NOMO-1 (cell line): ENCODE measurements at regions not wholly inside any gene's neighbourhood (a gene's known extent, or its start where the extent isn't known, plus 50 kb on each side); places are given as distances from the start of the nearest gene placed in this dataset.
"Not testable (repeated sequence)": the region's sequence is repeated elsewhere in the genome, so short reads cannot be mapped to it uniquely, and the experiment has no call there.

Experiments used
- DNase-seq, 2 experiments: peaks; one replicate each; lab custom pipeline; 2025; ENCODE audit not compliant: unreplicated experiment in 2 of 2; lab: John Stamatoyannopoulos, UW

DNA sequence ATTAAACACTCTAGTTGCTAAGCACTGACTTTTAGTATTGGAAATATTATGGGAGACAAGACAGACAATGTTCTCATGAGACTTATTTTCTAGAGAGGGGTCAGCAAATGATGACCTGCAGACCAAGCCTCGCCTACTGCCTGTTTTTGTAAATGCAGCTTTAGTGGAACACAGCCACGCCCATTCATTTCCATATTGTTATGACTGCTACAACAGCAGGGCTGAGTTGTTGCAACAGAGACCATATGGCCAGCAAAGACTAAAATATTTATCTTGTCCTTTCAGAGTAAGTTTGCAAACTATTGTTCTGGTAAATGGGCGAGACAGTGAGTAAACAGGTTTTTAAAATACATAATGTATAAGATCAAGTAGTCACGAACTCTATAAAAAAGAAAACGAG is 570.2 kb downstream of the NTRK3 start:
- DNase-seq = no peak

DNA sequence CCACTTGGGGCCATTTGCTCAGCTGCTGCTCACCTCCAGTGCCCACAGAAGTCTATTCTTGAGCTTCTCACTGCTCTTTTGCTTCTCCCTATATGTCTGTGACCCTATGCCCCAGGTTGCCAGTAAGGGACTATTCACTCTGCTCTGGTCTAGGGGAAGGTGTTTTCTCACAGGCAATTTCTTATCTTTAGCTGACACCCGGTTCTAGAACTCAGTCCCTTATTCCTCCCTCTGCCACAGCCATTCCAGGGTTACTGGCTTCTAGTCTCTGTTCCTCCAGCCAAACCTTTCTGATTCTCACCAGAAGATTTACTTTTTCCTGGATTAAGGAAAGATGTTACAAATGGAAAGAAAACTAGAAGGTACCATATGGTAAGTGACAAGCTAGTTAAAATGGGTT is 574.0 kb downstream of the NTRK3 start:
- no peak for DNase-seq

DNA sequence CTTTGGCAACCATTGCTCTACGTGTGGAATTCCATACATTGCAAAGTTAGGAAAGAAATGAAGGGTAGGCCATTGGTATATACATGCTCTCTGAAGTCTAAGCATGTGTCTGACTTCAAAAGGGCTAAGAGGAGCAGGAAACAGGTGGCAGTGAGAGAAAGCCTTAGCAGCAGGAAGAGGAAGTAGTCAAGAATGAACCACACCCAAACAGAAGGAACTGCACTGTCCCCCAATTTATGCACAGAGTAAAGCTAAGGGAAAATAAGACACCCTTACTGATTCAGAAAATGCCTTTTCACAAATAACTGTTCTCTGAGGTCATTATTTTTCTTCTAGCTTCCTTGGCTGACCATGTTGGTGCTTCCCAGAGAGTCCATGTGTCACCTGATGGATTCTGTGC is 575.4 kb downstream of the NTRK3 start:
- DNase-seq = peak; percentile 71 to 88

DNA sequence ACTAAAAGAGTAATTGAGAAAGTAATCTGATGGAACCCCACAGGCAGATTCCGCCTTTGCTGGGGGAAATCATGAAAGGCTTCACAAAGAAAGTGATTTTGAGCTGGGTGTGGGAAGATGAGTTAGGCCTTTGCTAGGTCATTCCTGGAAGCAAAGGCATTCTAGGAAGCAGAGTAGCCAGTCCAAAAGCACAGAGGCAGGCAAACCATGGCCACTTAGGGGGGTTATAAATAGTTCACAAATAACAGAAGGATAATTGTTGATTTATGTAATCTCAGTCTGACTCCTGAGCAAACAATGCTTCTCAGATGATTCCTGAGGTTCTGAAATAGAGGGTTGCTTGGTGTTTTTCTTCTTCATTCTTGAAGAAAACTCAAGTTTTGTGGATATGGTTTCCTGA is 576.3 kb downstream of the NTRK3 start:
- DNase-seq = no peak

DNA sequence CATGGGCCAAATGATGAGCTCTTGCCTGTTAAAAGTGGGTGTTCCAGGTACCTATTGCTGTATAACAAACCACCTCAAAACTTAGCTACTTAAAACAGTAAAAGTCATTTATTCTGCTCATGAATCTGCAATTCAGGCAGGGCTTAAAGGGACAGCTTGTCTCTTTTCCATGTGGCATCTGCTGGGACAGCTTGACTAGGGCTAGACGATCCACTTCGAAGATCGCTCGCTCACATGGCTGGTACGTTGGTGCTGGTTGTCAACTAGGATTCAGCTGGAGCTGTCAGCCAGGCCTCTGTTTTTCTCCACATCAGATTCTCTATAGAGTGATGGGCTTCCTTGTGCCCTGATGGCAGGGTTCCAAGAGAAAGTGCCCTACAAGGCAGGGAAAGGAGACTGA is 581.3 kb downstream of the NTRK3 start:
- DNase-seq = no peak

DNA sequence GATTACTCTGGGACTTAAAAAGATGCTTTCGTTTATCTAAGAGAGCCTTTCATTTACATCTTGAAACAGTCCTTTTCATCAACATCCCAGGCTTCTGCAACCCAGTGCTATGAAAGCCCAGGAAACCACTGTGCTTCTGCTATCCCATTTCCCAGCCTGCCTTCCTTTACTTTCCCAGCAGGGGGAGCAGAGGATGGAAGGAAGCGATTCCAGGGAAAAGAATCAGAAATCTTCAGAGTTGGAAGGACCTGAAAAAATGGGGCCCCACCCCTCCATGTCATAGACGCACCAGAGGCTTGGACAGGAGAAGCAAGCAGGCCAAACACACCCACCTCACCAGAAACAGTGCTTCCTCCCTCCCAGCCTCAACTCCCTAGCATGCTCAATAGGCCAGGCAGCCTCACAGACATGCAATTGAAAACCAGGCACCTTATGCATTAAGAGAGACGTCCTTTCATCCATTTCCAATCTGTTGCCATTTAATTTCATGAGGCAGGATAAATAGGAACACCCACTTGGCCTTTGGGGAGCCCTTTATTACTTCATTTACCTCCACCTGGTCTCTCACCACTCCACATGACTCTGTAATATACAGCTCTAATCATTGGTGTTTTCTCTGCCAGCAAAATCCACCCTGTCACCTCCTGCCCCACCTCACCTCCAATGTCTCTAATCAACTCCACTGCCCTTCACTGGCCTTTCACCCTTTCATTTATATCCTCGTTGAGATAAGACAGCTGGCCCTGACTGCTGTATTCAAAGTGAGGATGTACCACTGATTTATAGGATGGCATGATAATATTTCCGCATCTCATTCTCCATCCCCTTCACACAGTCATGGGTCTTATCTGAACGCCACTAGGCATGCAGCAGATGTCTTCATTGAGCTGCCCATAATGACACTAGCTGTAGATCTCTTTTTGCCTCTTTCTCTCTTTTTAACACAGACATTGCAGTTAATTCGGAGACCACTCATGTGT is 583.9 kb downstream of the NTRK3 start:
- no peak for DNase-seq

DNA sequence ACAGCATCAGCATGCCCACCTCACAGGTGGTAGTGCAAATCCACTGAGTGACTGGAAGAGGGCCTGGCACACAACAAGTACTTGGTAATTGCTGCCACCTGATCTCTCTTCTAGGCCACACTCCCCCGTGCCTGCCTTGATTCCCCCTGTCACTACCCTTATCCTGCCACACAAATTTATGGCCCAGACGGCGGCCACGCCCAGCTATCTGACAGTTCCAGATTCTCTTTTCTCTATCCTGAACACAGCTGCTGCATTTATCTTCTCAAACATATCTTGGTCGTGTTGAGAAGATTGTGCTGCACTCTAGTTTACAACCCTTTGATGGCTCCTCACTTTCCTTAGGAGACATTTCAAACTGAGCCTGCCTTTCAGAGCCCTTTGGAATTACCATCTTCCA is 585.2 kb downstream of the NTRK3 start:
- DNase-seq = no peak

DNA sequence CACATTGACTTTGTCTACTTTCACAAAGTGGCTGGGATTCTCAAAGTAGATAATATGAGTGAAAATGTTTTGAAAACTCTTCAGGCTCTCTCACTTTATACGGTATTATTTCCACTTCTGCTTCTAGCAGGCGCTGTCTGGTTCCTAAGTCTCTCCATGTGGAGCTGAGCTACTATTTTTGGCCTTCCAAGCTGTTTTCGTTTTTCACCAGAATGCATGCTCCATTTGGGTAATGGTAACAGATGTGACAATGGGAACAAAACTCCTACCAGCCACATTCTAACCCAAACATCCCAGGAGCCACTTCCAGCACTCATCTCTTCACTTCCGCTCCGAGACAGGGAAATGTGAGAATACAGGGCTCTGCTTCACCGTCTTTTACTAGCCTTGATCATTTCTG is 586.7 kb downstream of the NTRK3 start:
- DNase-seq = no peak

DNA sequence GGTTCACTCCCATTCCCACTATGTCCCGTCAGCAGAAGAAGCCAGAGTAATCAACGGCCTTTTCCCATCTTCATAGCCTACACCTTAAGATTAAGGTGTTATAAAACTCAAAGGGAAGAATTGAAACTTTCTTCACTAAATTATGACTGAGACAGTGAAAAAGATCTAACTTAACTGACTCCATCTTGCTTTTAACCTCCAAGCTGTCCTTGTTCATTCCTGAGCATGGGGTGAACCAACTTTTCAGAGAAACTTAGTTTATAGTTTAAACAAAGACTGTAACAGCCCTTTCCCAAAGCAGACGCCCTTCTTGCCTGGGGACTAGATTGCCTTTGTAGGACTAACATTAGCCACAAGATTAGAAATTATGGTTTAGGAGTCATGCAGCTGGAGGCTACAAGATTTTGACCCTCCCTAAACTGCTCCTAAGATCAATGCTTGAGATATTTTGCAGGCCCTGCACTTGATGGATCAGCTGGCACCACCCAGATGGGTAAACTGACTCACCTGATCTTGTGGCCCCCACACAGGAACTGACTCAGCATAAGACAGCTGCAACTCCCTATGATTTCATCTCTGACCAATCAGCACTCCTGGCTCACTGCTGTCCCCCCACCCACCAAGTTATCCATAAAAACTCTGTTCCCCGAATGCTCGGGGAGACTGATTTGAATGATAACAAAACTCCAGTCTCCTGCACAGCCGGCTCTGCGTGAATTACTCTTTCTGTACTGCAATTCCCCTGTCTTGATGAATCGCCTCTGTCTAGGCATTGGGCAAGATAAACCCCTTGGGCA is 587.6 kb downstream of the NTRK3 start:
- DNase-seq = not testable (repeated sequence)

DNA sequence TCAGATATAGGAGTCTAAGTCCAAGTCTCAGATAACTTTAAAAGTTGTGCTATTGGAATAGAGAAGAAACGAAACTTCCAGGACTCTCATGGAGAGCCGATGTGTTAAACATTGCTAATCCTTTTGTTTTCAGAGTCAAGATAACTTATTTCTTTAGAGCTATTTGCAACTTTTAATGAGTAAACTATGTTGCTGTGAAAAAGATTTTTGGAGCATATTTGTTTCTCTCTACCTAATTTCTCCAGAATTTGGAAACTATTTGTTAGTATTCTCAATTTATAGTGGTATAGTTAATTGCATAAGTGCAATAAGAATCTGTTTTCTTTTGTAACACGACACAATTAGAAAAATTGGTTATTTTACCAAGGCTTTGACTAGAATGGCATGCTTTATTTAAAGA is 588.9 kb downstream of the NTRK3 start:
- DNase-seq = no peak

DNA sequence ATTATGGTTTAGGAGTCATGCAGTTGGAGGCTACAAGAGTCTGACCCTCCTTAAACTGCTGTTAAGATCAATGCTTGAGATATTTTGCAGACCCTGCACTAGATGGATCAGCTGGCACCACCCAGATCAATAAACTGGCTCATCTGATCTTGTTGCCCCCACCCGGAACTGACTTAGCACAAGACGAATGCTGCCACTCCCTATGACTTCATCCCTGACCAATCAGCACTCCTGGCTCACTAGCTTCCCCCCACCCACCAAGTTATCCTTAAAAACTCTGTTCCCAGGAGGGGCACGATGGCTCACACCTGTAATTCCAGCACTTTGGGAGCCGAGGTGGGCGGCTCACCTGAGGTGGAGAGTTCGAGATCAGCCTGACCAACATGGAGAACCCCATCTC is 594.0 kb downstream of the NTRK3 start:
- no peak for DNase-seq

DNA sequence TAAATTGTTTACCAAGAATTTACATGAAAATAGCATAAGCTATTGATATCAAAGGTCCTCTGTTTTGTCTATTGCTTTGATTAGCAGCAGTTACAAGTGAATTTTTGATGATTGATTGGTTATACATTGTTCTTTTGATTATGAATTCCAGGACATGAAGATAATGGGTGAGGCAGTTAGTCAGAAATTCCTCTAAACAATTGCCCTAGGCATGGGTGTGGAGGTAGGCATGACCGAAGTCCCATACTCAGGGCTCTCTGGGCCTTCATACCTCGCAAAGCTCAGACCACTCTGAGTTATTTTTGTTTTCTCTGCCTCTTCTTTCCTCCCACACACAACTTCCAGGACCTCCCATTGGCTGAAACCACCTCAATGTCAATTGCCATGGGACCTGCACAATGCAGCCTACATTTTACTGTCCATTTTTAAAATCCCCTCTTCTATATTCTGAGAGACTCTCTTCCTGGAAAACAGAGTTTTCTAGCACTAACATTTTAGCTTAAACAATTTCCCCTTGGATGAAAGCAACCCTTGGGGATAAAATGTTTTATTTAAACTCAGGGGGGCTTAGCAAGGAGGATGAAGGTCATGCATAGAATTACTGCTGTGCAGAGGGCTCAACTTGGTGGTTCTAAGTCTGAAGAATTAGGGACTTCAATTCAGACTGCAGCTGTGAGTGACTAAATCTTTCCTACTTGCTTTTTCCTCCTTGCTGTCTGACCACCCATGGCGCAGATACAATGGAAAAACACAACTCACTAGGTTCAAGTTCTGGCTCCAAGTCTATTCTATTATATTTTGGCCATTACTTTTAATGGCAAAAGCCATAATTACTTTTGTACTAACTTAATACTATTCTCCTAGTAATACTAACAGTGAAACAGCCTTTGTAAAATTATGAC is 594.8 kb downstream of the NTRK3 start:
- no peak for DNase-seq

DNA sequence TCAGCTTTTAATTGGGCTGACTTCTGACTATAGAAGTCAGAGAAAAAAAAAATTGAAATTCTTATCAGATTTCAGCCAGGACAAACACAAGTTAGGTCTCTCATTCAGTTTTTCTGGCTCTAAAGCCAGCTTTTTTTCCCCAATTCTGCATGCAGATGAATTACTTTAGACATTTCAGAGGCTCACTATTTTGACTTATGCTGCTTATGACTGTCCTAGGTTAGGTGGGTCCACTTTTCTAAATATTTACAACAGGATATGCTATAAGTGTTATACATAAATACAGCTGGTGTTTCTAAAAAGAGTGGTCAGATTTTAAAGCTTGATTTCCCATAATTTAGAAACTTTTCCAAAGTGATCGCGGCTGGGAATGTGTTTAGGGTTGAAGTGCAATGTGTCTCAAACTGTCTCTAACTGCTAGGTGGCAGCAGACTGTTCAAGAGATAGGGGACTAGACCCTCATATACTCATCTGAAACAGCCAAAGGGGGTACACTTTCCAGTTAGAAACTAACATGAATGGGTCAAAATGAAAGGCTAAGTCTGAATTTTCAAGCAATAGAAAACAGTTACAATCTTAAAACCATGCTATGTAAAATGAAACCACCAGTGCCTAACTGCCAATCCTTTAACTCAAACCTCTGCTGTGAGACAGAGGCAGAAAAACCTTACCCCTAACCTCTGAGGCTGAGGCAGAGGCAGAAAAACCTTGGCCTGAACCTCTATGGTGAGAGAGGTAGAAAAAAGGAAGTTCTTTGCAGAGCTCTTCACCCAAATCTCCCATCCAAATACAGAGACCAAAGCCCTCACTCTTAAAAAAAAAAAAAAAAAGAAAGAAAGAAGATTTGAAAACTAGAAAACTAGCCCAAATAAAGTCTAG is 596.0 kb downstream of the NTRK3 start:
- DNase-seq = peak in 1 of 2 experiments; percentile 4

DNA sequence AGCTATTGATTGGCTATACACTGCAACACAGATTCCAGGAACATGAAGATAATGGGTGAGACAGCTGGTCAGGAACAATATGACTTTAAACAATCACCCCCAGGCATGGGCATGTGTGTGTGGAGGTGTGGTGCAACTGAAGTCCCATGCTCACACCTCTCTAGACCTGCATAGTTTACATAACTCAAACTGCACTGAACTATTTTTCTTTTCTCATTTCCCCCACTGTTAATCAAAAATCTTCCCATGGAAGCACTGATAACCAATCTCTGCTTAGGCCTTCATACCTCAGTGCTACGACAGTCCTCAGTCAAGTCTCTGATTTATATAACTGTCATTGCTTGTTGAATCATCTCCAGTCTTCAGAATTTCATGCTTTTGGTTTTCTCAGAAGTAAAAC is 600.2 kb downstream of the NTRK3 start:
- DNase-seq = no peak

DNA sequence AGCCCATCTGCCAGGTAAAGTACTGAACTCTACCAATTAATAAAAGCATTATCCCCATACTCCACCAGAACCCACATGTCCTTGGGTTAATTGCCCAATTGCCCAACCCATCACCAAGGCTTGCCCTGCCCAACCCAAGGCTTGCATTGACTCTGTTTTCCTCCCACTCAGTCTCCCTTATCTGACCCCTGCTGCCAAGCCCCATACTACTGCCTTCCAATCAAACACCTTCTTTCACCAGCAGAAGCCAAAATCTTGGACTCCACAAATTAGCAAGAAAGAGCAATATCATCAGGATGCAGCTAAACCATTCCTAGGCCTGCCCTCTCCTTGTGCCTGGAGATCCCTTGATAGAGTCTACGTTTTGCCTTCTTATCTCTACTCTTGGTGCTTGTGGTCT is 602.9 kb downstream of the NTRK3 start:
- DNase-seq = no peak

DNA sequence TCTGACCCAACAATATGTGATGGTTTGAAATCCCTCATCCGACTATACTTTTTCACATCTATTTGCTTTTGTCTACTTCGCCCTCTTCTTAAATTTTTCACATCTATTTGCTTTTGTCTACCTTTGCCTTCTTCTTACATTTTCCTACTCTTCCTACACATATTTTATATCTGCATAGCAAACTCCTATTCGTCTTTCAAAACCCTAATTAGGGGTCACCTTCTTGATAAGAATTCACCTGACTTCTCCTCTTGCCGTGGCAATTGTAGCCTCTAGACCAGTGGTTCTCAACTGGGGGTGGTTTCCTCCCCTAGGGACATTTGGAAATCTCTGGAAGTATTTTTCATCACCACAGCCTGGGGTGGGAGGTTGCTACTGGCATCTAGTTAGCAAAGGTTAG is 607.4 kb downstream of the NTRK3 start:
- DNase-seq = no peak

DNA sequence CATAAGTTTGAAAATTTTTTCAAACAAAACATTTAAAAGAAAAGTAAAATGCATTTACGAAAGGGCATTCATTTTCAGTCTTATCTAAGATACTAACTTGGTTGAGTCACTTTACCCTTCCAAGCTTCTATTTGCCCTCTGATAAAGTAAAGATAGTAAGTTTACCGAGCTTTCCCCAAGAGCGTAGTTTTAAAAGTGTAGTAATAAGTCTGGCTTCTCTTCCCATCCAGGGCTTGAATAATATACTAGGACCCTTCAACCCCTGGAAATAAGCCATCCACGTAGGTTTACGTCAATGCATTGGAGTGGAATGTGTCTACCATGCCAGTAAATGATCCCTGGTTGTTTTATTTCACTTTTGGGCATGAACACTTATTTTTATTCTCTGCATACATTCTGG is 608.3 kb downstream of the NTRK3 start:
- DNase-seq = no peak

DNA sequence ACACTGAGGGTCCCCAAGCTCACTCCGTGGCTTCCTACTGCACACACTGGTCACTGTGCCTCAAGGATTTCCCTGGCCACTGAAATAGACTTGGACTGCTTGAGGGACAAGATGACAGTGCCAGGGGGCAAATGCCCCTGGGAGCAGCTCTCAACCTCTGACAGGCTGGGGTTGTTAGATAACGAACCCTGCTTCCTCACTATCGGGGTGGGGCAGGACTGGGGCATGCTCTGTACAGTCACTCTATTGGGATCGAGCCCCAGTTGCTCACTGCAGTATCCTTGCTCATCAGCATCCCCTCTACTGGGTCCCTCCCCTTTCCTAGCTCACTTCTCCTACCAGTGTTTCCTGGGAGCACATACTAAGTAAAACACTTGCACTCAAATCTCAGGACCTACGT is 610.8 kb downstream of the NTRK3 start:
- no peak for DNase-seq

DNA sequence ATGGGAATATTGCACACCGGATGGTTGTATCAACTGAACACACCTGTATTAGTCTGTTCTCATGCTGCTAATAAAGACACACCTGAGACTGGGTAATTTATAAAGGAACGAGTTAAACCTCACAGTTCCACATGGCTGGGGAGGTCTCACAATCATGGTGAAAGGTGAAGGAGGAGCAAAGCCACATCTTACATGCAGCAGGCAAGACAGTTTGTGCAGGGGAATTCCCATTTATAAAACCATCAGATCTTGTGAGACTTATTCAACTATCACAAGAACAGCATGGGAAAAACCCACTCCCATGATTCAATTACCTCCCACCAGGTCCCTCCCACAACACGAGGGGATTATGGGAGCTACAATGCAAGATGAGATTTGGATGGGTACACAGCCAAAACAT is 613.5 kb downstream of the NTRK3 start:
- DNase-seq = not testable (repeated sequence)
